ENCODE measurements at regions not wholly inside any gene's neighbourhood (a gene's known extent, or its start where the extent isn't known, plus 50 kb on each side); places are given as distances from the start of the nearest gene placed in this dataset.
A peak's percentile ranks its signal among the peaks of the same experiment; 100 is the strongest.
"Not testable (repeated sequence)": the region's sequence is repeated elsewhere in the genome, so short reads cannot be mapped to it uniquely, and the experiment has no call there.

- intact Hi-C loops (cut with DNase I), result no loop called here
- Histone ChIP-seq H3K27me3 (no peaks in the 10 kb centered on the region), H3K27ac (no peak overlapping the region), H3K9me3 (no peaks in the 10 kb centered on the region), H3K36me3 (no peaks in the 10 kb centered on the region), H3K4me1 (no peaks in the 10 kb centered on the region), H3K4me3 (replicated peaks in 1 of 3) (no peak overlapping the region)
- WGBS, 2 donors, result 88 to 95% methylated on average over 5 to 17 of the region's 21 CpGs
- TF ChIP-seq, protein P1, sequence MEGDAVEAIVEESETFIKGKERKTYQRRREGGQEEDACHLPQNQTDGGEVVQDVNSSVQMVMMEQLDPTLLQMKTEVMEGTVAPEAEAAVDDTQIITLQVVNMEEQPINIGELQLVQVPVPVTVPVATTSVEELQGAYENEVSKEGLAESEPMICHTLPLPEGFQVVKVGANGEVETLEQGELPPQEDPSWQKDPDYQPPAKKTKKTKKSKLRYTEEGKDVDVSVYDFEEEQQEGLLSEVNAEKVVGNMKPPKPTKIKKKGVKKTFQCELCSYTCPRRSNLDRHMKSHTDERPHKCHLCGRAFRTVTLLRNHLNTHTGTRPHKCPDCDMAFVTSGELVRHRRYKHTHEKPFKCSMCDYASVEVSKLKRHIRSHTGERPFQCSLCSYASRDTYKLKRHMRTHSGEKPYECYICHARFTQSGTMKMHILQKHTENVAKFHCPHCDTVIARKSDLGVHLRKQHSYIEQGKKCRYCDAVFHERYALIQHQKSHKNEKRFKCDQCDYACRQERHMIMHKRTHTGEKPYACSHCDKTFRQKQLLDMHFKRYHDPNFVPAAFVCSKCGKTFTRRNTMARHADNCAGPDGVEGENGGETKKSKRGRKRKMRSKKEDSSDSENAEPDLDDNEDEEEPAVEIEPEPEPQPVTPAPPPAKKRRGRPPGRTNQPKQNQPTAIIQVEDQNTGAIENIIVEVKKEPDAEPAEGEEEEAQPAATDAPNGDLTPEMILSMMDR (IDR thresholded peaks at IDR 0.05), result no peak
- no peak for TF ChIP-seq POLR2A (IDR thresholded peaks at IDR 0.05)
- DNase-seq, result no peak
Measured at GRCh38 chr15:84402856-84403608, 167.5 kb downstream of the GOLGA6L4 start.

DNA sequence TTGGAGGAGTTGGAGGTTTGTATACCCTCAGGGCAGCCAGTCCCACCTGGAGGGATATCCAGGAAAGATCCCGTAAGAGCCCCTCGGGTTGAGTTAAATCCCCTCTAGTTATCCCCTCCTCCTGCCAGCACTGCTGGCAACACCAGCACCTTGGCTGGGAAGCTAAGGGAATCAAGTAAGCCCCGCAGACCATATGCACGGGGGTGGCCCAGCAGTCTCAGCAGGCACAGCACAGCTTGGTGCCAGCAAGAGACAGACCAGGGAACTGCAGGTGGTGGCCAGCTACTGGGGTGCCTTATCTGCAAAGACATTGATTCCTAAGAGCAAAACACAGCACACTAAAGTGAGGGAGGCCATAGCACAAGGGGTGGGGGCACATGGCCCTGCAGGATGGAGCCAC, 173.8 kb downstream of the GOLGA6L4 start:
- H3K36me3 ChIP-seq; DNase-seq; H3K4me1 ChIP-seq; H3K4me3 ChIP-seq (replicated peaks in 1 of 3); H3K9me3 ChIP-seq; H3K27ac ChIP-seq; H3K27me3 ChIP-seq; intact Hi-C loops (cut with DNase I): not testable (repeated sequence)
- WGBS, 2 donors, result no CpG with 5 or more reads among the region's 4 CpGs

GRCh38 chr15:84421513-84422181, 179.2 kb upstream of the ZSCAN2 start:
- intact Hi-C loops (cut with DNase I); H3K27me3 ChIP-seq; H3K9me3 ChIP-seq; DNase-seq; H3K4me1 ChIP-seq; H3K36me3 ChIP-seq: not testable (repeated sequence)
- Histone ChIP-seq H3K27ac (peak overlapping the region in 1 of 3 donors; percentile 45), H3K4me3 (replicated peaks in 1 of 3) (peak overlapping the region in 1 of 3 donors; percentile 21)
- no CpG with 5 or more reads among the region's 55 CpGs for WGBS, 2 donors

- H3K27me3 ChIP-seq; H3K9me3 ChIP-seq; H3K36me3 ChIP-seq; H3K27ac ChIP-seq; intact Hi-C loops (cut with DNase I); H3K4me3 ChIP-seq (replicated peaks in 1 of 3); H3K4me1 ChIP-seq; DNase-seq: not testable (repeated sequence)
- WGBS, 2 donors, result 100% methylated on average over 3 of the region's 7 CpGs; no CpG with 5 or more reads in 1 of the 2 donors
Measured at GRCh38 chr15:84425327-84425726, 175.5 kb upstream of the ZSCAN2 start.

DNA sequence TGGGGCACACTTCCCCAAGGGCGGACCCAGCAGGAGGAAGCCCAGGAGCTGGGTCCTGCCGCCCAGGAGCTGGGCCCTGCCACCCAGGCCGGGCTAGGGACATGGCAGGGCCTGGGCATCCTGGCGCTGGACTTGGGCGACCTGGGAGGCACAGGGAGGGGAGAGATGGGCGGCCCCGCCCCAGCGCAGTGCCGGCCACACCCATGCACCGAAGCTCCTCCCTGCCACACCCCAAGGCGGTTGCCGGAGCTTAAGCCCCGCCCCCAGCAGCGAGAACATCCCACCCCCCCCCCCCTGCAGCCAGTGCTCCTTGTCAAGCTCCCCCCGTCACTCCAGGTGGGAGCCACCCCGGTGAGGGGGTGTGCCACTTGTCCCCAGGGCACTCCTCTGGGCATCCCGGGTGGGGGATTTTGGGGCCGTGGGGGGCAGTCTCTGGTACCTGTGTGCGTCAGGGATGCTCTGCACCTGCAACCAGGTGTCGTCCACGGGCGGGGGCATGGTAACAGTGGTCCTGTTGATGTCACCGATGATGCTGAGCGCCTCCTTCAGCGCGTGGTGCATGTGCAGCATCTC, 127.4 kb upstream of the ZSCAN2 start:
- H3K36me3 ChIP-seq; H3K4me1 ChIP-seq; H3K9me3 ChIP-seq; H3K27ac ChIP-seq; H3K4me3 ChIP-seq (replicated peaks in 1 of 3); H3K27me3 ChIP-seq; DNase-seq; intact Hi-C loops (cut with DNase I): not testable (repeated sequence)
- WGBS, 2 donors, result no CpG with 5 or more reads among the region's 26 CpGs

DNA sequence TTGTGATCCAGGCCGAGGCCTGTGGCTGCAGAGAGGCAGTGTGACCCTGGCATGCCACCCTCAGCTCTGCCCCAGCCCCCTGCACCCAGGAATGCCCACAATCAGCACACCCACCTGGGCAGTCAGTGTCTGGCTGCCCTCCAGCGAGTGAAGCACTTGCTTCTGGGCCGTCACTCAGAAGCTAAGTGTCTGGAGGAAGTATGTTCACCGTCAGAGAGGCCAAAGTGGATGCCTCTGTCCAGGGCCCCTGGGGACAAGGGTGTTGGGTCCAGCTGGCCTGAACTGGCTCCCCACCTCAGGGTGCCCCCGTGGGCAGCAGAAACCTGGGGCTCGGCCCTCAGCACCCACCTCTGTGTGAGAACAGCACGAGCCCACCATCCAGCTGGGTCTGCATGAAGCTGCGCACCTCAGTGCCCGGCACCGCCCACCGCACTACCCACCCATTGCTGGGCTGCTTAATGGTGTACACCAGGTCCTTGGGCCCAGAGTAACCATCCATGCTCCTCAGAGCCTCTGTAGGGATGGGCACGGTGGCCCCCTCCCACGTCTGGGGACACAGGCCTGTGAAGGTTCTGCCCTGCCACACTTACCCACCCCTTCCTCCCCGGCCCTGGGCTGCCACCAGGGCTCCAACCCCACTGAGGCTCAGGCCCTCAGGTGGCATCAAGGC, 124.3 kb upstream of the ZSCAN2 start:
- H3K9me3 ChIP-seq; H3K27me3 ChIP-seq; H3K4me3 ChIP-seq (replicated peaks in 1 of 3); H3K36me3 ChIP-seq; intact Hi-C loops (cut with DNase I); H3K4me1 ChIP-seq; H3K27ac ChIP-seq; DNase-seq: not testable (repeated sequence)
- WGBS, 2 donors, result no CpG with 5 or more reads among the region's 14 CpGs

- H3K27ac ChIP-seq; H3K36me3 ChIP-seq; H3K4me1 ChIP-seq; intact Hi-C loops (cut with DNase I); DNase-seq; H3K9me3 ChIP-seq; H3K27me3 ChIP-seq; H3K4me3 ChIP-seq (replicated peaks in 1 of 3): not testable (repeated sequence)
- no CpG with 5 or more reads among the region's 8 CpGs for WGBS, 2 donors
Measured at GRCh38 chr15:84477550-84477949, 123.3 kb upstream of the ZSCAN2 start.

DNA sequence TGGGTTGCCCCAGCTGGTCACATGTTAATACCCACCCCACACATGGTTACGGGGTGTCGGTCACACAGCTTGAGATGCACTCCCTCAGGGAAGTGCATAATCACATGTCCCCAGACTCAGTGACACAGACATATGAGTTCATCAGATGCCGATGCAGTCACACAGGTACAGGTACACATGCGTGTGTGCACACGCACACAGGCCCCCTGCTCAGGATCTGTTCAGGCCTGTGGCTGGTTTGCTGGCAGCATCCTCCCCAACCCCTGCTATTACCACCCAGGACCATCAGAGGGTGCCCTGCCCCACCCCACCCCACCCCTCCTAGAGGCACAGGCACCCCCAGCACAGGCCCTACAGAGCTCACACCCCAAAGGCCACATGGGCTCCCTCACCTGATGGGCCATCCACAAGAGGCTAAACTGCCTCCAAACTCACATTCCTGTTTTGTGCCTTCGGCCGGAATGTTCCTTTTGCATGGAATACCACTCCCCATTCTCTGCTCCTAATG, 120.6 kb upstream of the ZSCAN2 start:
- H3K4me3 ChIP-seq (replicated peaks in 1 of 3); H3K9me3 ChIP-seq; intact Hi-C loops (cut with DNase I); H3K27me3 ChIP-seq; H3K27ac ChIP-seq; H3K4me1 ChIP-seq; H3K36me3 ChIP-seq; DNase-seq: not testable (repeated sequence)
- WGBS, 2 donors, result no CpG with 5 or more reads among the region's 7 CpGs

- H3K9me3 ChIP-seq; H3K36me3 ChIP-seq; DNase-seq; H3K27ac ChIP-seq; H3K4me1 ChIP-seq; H3K4me3 ChIP-seq (replicated peaks in 1 of 3); intact Hi-C loops (cut with DNase I); H3K27me3 ChIP-seq: not testable (repeated sequence)
- WGBS, 2 donors, result no CpG with 5 or more reads among the region's 9 CpGs
Measured at GRCh38 chr15:84483859-84484258, 117.0 kb upstream of the ZSCAN2 start.

GRCh38 chr15:84500165-84500889, 100.5 kb upstream of the ZSCAN2 start:
- H3K9me3 ChIP-seq; H3K36me3 ChIP-seq; H3K27me3 ChIP-seq; H3K4me1 ChIP-seq; intact Hi-C loops (cut with DNase I): not testable (repeated sequence)
- DNase-seq, result peak; percentile 1 to 8
- no CpG with 5 or more reads among the region's 60 CpGs for WGBS, 2 donors
- Histone ChIP-seq H3K27ac (peak overlapping the region in 1 of 3 donors; percentile 70), H3K4me3 (replicated peaks in 1 of 3) (peak overlapping the region in 1 of 3 donors; percentile 30)

GRCh38 chr15:84503101-84503500, 97.7 kb upstream of the ZSCAN2 start:
- intact Hi-C loops (cut with DNase I), result not testable (repeated sequence)
- no CpG with 5 or more reads among the region's 17 CpGs for WGBS, 2 donors

More at GRCh38 chr15:84503101-84503500, 97.7 kb upstream of the ZSCAN2 start:
- H3K36me3 ChIP-seq; H3K4me1 ChIP-seq; DNase-seq; H3K27me3 ChIP-seq; H3K4me3 ChIP-seq (replicated peaks in 1 of 3); H3K9me3 ChIP-seq; H3K27ac ChIP-seq: not testable (repeated sequence)
